ENCODE measurements at regions not wholly inside any gene's neighbourhood (a gene's known extent, or its start where the extent isn't known, plus 50 kb on each side); places are given as distances from the start of the nearest gene placed in this dataset.

- WGBS, 4 donors: 51 to 55% (median 54%) methylated on average over 2 of the region's 2 CpGs
- Histone ChIP-seq H3K27me3 (no peaks in the 10 kb centered on the region), H3K4me3 (no peak overlapping the region)
Measured at GRCh38 chr6:91710342-91710741, 1123.5 kb upstream of the MAP3K7 start.

GRCh38 chr6:91708534-91708933 is 1121.7 kb upstream of the MAP3K7 start:
- no peaks in the 10 kb centered on the region for H3K36me3 ChIP-seq
- H3K27ac ChIP-seq: no peak overlapping the region
- no peaks in the 10 kb centered on the region for H3K27me3 ChIP-seq
- no peaks in the 10 kb centered on the region for H3K4me1 ChIP-seq
- DNase-seq: no peak
- no peaks in the 10 kb centered on the region for H3K9me3 ChIP-seq
- TF ChIP-seq POLR2A (IDR thresholded peaks at IDR 0.05): no peak
- TF ChIP-seq CTCF (IDR thresholded peaks at IDR 0.05): no peak
- intact Hi-C loops (cut with DNase I): no loop called here
- 92 to 95% (median 95%) methylated on average over 1 of the region's 1 CpG for WGBS, 4 donors
- no peak for ATAC-seq
- H3K4me3 ChIP-seq: no peak overlapping the region

More at GRCh38 chr6:91710342-91710741, 1123.5 kb upstream of the MAP3K7 start:
- DNase-seq (no peak), ATAC-seq (no peak)
- H3K36me3 ChIP-seq: no peaks in the 10 kb centered on the region
- intact Hi-C loops (cut with DNase I): no loop called here
- TF ChIP-seq CTCF (IDR thresholded peaks at IDR 0.05): no peak
- TF ChIP-seq POLR2A (IDR thresholded peaks at IDR 0.05): no peak
- H3K9me3 ChIP-seq: no peaks in the 10 kb centered on the region
- H3K27ac ChIP-seq: no peak overlapping the region
- no peaks in the 10 kb centered on the region for H3K4me1 ChIP-seq

GRCh38 chr6:91705646-91706045 is 1118.8 kb upstream of the MAP3K7 start:
- Histone ChIP-seq H3K36me3 (no peaks in the 10 kb centered on the region), H3K4me3 (no peak overlapping the region), H3K9me3 (no peaks in the 10 kb centered on the region), H3K27ac (no peak overlapping the region), H3K4me1 (no peaks in the 10 kb centered on the region), H3K27me3 (no peaks in the 10 kb centered on the region)
- WGBS, 4 donors: 84 to 87% (median 85%) methylated on average over 3 of the region's 3 CpGs
- TF ChIP-seq CTCF (IDR thresholded peaks at IDR 0.05) (no peak), POLR2A (IDR thresholded peaks at IDR 0.05) (no peak)
- no peak for DNase-seq
- intact Hi-C loops (cut with DNase I): no loop called here
- ATAC-seq: no peak

GRCh38 chr6:91704531-91704930 is 1117.7 kb upstream of the MAP3K7 start:
- Histone ChIP-seq H3K4me1 (no peaks in the 10 kb centered on the region), H3K4me3 (no peak overlapping the region), H3K27ac (no peak overlapping the region), H3K9me3 (no peaks in the 10 kb centered on the region), H3K36me3 (no peaks in the 10 kb centered on the region), H3K27me3 (no peaks in the 10 kb centered on the region)
- no peak for TF ChIP-seq CTCF (IDR thresholded peaks at IDR 0.05)
- TF ChIP-seq POLR2A (IDR thresholded peaks at IDR 0.05): no peak
- ATAC-seq (no peak), DNase-seq (no peak)
- WGBS, 4 donors: 84 to 91% (median 86%) methylated on average over 2 of the region's 2 CpGs
- intact Hi-C loops (cut with DNase I): no loop called here
